Transverse colon (tissue), 3 donors: ENCODE measurements at regions not wholly inside any gene's neighbourhood (a gene's known extent, or its start where the extent isn't known, plus 50 kb on each side); places are given as distances from the start of the nearest gene placed in this dataset.

Experiments
- EP300 ChIP-seq: sonication (generic); formaldehyde crosslinking; IDR thresholded peaks from one replicate; pipeline ENCODE4 v1.6.1; 2017; ENCODE audit warnings: antibody characterized with exemption, low read depth
- TF ChIP-seq, protein P1 (sequence below), 5 experiments: fragments of 200-600 bp in 3 of 5; fragments of 450-650 bp in 2 of 5; sonication (generic) in 3 of 5; IDR thresholded peaks; 1 replicate in 2 of 5; 2 replicates in 3 of 5; pipeline ENCODE4 v1.5.1; 2016 to 2017; ENCODE audit warnings: antibody characterized with exemption in 5 of 5, inconsistent platforms in 3 of 5, mild to moderate bottlenecking in 2 of 5, moderate library complexity in 1 of 5

- no peak for TF ChIP-seq EP300
- TF ChIP-seq, protein P1, sequence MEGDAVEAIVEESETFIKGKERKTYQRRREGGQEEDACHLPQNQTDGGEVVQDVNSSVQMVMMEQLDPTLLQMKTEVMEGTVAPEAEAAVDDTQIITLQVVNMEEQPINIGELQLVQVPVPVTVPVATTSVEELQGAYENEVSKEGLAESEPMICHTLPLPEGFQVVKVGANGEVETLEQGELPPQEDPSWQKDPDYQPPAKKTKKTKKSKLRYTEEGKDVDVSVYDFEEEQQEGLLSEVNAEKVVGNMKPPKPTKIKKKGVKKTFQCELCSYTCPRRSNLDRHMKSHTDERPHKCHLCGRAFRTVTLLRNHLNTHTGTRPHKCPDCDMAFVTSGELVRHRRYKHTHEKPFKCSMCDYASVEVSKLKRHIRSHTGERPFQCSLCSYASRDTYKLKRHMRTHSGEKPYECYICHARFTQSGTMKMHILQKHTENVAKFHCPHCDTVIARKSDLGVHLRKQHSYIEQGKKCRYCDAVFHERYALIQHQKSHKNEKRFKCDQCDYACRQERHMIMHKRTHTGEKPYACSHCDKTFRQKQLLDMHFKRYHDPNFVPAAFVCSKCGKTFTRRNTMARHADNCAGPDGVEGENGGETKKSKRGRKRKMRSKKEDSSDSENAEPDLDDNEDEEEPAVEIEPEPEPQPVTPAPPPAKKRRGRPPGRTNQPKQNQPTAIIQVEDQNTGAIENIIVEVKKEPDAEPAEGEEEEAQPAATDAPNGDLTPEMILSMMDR (IDR thresholded peaks at IDR 0.05): no peak
Observed at GRCh38 chr1:79226963-79227362, 220.4 kb upstream of the ADGRL4 start.
